Activated CD4-positive, alpha-beta T cell treated with anti-CD3 and anti-CD28 coated beads, Interleukin-2, amount 10 ng/mL, durations not matched to agents 7 days and 5 days (primary cell): ENCODE measurements at regions not wholly inside any gene's neighbourhood (a gene's known extent, or its start where the extent isn't known, plus 50 kb on each side); places are given as distances from the start of the nearest gene placed in this dataset.
"Not testable (repeated sequence)": the region's sequence is repeated elsewhere in the genome, so short reads cannot be mapped to it uniquely, and the experiment has no call there.

Experiments
- CTCF ChIA-PET: fragments of 350-600 bp; sonication (Branson Sonifier 250); formaldehyde crosslinking; loops from one replicate; lab custom pipeline; 2021; ENCODE audit warnings: antibody characterized with exemption; lab: Charles Lee
- POLR2A ChIA-PET: fragments of 350-600 bp; sonication (Branson Sonifier 250); formaldehyde crosslinking; loops from one replicate; lab custom pipeline; 2021; ENCODE audit warnings: antibody characterized with exemption; lab: Charles Lee
- DNase-seq: peaks from one replicate; pipeline ENCODE4 v3.0.0-alpha.2; 2020
- H3K27ac Mint-ChIP-seq: one replicate; pipeline ENCODE4 v1.8.0; 2021; ENCODE audit warnings: mild to moderate bottlenecking, moderate library complexity, mixed read lengths
- H3K27me3 Mint-ChIP-seq: one replicate; pipeline ENCODE4 v1.8.0; 2021; ENCODE audit warnings: mixed read lengths
- H3K36me3 Mint-ChIP-seq: one replicate; pipeline ENCODE4 v1.8.0; 2021; ENCODE audit warnings: low read depth, mixed read lengths
- H3K4me1 Mint-ChIP-seq: one replicate; pipeline ENCODE4 v1.8.0; 2021; ENCODE audit warnings: mixed read lengths
- H3K4me3 Mint-ChIP-seq: one replicate; pipeline ENCODE4 v1.8.0; 2021; ENCODE audit warnings: mild to moderate bottlenecking, moderate library complexity, mixed read lengths
- H3K9me3 Mint-ChIP-seq: one replicate; pipeline ENCODE4 v1.8.0; 2021; ENCODE audit warnings: mixed read lengths

- H3K27ac Mint-ChIP-seq, H3K27me3 Mint-ChIP-seq, H3K4me3 Mint-ChIP-seq, H3K36me3 Mint-ChIP-seq, POLR2A ChIA-PET, H3K4me1 Mint-ChIP-seq, DNase-seq, H3K9me3 Mint-ChIP-seq, CTCF ChIA-PET: not testable (repeated sequence)
These were observed 83.0 kb upstream of the CDCA7L start for GRCh38 chr7:22028656-22029055.

DNA sequence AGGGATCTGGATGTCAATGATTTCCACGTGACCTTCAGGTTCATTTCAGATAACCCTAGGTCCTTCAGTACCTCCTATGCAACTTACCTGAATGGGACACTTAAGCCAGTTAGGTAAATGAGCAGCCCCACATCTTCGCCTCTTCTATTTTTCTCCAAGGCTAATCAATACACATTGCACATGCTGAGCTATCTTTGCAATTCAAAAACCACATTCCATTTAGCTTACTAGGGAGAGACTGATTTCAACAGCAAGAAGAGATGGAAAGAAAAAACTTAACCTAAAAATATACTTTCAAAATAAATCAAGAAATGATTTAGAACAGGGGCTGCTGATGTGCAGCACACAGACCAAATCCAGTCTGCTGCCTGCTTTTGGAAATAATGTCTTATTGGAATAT lies 81.8 kb upstream of the CDCA7L start:
- H3K36me3 Mint-ChIP-seq: no peaks in the 10 kb centered on the region
- H3K9me3 Mint-ChIP-seq: no peaks in the 10 kb centered on the region
- POLR2A ChIA-PET: no interaction called here

DNA sequence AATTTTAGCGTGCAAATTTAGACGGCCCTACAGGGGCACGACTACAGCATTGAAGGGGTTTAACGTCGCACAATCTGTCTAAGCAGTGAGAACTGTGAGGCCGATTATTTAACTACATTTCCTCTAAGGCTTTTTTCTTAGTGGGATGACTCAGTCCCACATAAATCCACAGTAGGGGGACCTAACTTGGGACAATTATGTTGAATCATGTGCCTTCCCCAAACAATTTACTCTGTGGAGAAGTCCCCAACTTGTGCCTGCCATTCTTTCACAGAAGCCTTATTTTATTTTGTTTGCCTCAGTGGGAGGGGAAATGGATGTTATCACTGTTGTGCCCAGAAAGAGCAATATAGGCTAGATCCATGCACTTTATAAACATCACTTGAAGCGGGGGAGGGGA lies 80.3 kb upstream of the CDCA7L start:
- DNase-seq: no peak
- ChIA-PET POLR2A (no interaction called here), CTCF (no interaction called here)
- Mint-ChIP-seq H3K27ac (no peak overlapping the region), H3K9me3 (no peaks in the 10 kb centered on the region), H3K36me3 (no peaks in the 10 kb centered on the region), H3K4me1 (no peaks in the 10 kb centered on the region), H3K4me3 (no peak overlapping the region), H3K27me3 (peaks cover 4% of the 10 kb centered on the region)

More for the DNA sequence above, 81.8 kb upstream of the CDCA7L start:
- H3K27me3 Mint-ChIP-seq: peaks cover 2% of the 10 kb centered on the region
- DNase-seq: no peak
- H3K27ac Mint-ChIP-seq: no peak overlapping the region
- no peaks in the 10 kb centered on the region for H3K4me1 Mint-ChIP-seq
- CTCF ChIA-PET: no interaction called here
- no peak overlapping the region for H3K4me3 Mint-ChIP-seq

DNA sequence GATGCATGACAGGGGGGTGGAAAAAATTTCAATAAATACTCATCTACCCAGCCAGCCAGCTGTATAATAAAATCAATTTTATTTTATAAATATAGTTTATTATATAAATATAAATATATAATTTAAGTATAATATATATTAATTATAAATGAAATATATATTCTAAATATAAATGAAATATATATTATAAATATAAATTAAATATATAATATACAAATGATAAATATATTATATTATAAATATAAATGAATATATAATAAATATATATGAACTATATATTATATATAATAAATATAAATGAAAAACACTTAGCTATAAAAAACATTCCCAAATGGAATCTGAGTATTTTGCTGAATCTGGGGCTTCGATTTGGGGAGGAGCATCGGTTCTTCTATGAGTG lies 79.4 kb upstream of the CDCA7L start:
- DNase-seq: no peak
- H3K36me3 Mint-ChIP-seq: no peaks in the 10 kb centered on the region
- H3K4me3 Mint-ChIP-seq: no peak overlapping the region
- H3K27ac Mint-ChIP-seq: no peak overlapping the region
- POLR2A ChIA-PET: no interaction called here
- CTCF ChIA-PET: interaction anchor here (0.6 kb wide), 1 partner anchor 1413 kb away, joined by 4 read pairs; no protein-coding TSS in a partner anchor
- no peaks in the 10 kb centered on the region for H3K9me3 Mint-ChIP-seq
- H3K4me1 Mint-ChIP-seq: no peaks in the 10 kb centered on the region
- H3K27me3 Mint-ChIP-seq: peaks cover 5% of the 10 kb centered on the region

- POLR2A ChIA-PET: no interaction called here
- H3K36me3 Mint-ChIP-seq: no peaks in the 10 kb centered on the region
- CTCF ChIA-PET: no interaction called here
- peaks cover 14% of the 10 kb centered on the region for H3K27me3 Mint-ChIP-seq
- no peak overlapping the region for H3K27ac Mint-ChIP-seq
- H3K9me3 Mint-ChIP-seq: no peaks in the 10 kb centered on the region
- no peak overlapping the region for H3K4me3 Mint-ChIP-seq
- DNase-seq: no peak
- no peaks in the 10 kb centered on the region for H3K4me1 Mint-ChIP-seq
These were observed 74.2 kb upstream of the CDCA7L start for GRCh38 chr7:22019931-22020330.

GRCh38 chr7:22016507-22016906 lies 70.8 kb upstream of the CDCA7L start:
- Mint-ChIP-seq H3K27ac (no peak overlapping the region), H3K27me3 (peaks cover 16% of the 10 kb centered on the region), H3K36me3 (no peaks in the 10 kb centered on the region), H3K9me3 (no peaks in the 10 kb centered on the region), H3K4me1 (no peaks in the 10 kb centered on the region), H3K4me3 (no peak overlapping the region)
- CTCF ChIA-PET: no interaction called here
- DNase-seq: no peak
- POLR2A ChIA-PET: no interaction called here

- ChIA-PET POLR2A (no interaction called here), CTCF (no interaction called here)
- no peak overlapping the region for H3K4me3 Mint-ChIP-seq
- no peak overlapping the region for H3K27ac Mint-ChIP-seq
- no peaks in the 10 kb centered on the region for H3K9me3 Mint-ChIP-seq
- DNase-seq: no peak
- peaks cover 9% of the 10 kb centered on the region for H3K27me3 Mint-ChIP-seq
- no peaks in the 10 kb centered on the region for H3K4me1 Mint-ChIP-seq
- no peaks in the 10 kb centered on the region for H3K36me3 Mint-ChIP-seq
These were observed 68.0 kb upstream of the CDCA7L start for GRCh38 chr7:22013711-22014110.

DNA sequence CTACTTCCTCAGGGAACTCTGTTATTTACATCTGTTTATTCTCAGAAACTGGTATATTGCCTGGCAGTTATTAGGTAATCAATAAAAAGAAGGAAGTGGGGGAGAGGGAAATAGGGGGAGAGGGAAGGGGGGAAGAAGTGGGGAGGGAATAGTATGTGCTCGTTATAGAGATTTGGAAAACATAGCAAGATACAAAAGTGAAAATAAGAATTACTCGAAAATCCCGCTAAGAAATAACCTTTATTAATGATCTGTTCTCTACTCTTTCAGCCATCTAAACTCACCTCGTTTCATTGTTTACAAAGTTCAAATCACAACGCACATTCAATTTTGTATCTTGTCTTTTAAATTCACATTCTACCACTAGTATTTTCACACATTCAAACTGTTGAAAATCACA lies 63.0 kb upstream of the CDCA7L start:
- H3K27ac Mint-ChIP-seq: no peak overlapping the region
- no peaks in the 10 kb centered on the region for H3K4me1 Mint-ChIP-seq
- DNase-seq: no peak
- H3K4me3 Mint-ChIP-seq: no peak overlapping the region
- peaks cover 13% of the 10 kb centered on the region for H3K27me3 Mint-ChIP-seq
- ChIA-PET CTCF (no interaction called here), POLR2A (no interaction called here)
- no peaks in the 10 kb centered on the region for H3K36me3 Mint-ChIP-seq
- H3K9me3 Mint-ChIP-seq: no peaks in the 10 kb centered on the region

DNA sequence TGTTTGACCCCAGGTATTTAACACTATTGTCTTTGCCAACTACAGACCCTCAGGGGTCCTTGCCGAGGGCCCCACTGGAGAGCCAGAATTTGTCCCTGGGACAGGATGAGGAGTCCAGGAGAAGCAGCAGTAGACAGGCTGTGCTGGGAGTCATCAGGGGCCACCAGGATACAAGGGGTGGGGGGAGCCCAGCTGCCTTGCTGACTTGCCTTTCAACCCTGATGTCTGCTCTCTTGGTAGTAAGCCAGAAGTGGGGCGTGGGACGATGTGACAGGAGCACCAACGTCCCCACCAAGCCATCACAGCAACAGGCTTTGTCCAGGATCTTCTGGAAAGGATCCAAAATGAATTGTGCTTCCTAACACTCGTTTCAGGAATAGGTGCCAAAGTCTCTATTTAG lies 62.4 kb upstream of the CDCA7L start:
- Mint-ChIP-seq H3K36me3 (no peaks in the 10 kb centered on the region), H3K4me3 (no peak overlapping the region), H3K27me3 (peaks cover 13% of the 10 kb centered on the region), H3K4me1 (no peaks in the 10 kb centered on the region), H3K27ac (no peak overlapping the region), H3K9me3 (no peaks in the 10 kb centered on the region)
- DNase-seq: no peak
- ChIA-PET POLR2A (no interaction called here), CTCF (no interaction called here)

DNA sequence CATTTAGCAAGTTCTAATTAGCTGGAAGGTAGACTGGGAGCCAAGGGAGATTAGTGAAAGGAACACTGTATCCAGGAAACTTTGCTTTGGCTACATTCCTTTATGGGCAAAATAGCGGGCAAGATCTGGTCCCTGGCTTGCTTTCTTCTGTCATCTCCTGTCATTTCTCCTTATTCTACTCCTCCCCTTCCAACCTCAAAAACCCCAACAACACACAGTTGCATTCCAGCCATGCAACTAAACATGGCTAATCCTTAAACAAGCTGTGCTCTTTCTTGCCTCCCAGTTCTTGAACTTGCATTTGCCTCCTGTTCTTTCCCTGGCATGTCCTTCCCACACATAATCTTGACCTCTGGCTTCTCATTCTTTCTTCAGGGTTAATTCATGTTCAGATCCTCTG lies 59.5 kb upstream of the CDCA7L start:
- no peaks in the 10 kb centered on the region for H3K36me3 Mint-ChIP-seq
- ChIA-PET CTCF (no interaction called here), POLR2A (no interaction called here)
- no peak overlapping the region for H3K27ac Mint-ChIP-seq
- no peak for DNase-seq
- H3K4me1 Mint-ChIP-seq: peaks cover 6% of the 10 kb centered on the region
- H3K4me3 Mint-ChIP-seq: no peak overlapping the region
- peaks cover 14% of the 10 kb centered on the region for H3K27me3 Mint-ChIP-seq
- no peaks in the 10 kb centered on the region for H3K9me3 Mint-ChIP-seq

DNA sequence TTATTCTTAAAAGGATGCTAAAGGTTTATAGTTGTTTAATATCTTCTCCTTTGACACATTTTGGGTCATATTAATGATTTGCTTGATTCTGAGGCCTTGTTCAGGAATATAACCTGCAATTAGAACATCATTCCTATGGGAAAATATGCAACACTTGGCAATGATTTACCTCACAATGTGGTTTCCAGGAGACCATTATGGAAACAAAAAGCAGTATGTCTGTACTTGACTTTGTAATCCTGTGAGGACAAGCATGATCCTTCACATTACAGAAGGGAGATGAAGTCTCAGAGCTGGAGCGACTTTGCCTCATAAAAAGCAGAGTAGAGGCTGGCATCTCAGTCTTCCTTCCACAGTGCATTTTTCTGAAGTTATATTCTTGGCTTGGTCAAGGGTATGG lies 57.0 kb upstream of the CDCA7L start:
- H3K27me3 Mint-ChIP-seq: peaks cover 14% of the 10 kb centered on the region
- CTCF ChIA-PET: no interaction called here
- H3K27ac Mint-ChIP-seq: no peak overlapping the region
- no peak for DNase-seq
- no peaks in the 10 kb centered on the region for H3K36me3 Mint-ChIP-seq
- POLR2A ChIA-PET: no interaction called here
- H3K4me1 Mint-ChIP-seq: peaks cover 6% of the 10 kb centered on the region
- no peak overlapping the region for H3K4me3 Mint-ChIP-seq
- H3K9me3 Mint-ChIP-seq: no peaks in the 10 kb centered on the region

GRCh38 chr7:22001345-22002004 lies 55.8 kb upstream of the CDCA7L start:
- CTCF ChIA-PET: no interaction called here
- peaks cover 6% of the 10 kb centered on the region for H3K4me1 Mint-ChIP-seq
- H3K36me3 Mint-ChIP-seq: no peaks in the 10 kb centered on the region
- DNase-seq: peak; percentile 63
- peak overlapping the region; percentile 17 for H3K4me3 Mint-ChIP-seq
- H3K27ac Mint-ChIP-seq: peak overlapping the region; percentile 12
- peaks cover 16% of the 10 kb centered on the region for H3K27me3 Mint-ChIP-seq
- no peaks in the 10 kb centered on the region for H3K9me3 Mint-ChIP-seq
- POLR2A ChIA-PET: no interaction called here

- Mint-ChIP-seq H3K36me3 (no peaks in the 10 kb centered on the region), H3K4me3 (no peak overlapping the region), H3K9me3 (no peaks in the 10 kb centered on the region), H3K4me1 (peaks cover 6% of the 10 kb centered on the region), H3K27me3 (peaks cover 13% of the 10 kb centered on the region), H3K27ac (no peak overlapping the region)
- ChIA-PET POLR2A (no interaction called here), CTCF (no interaction called here)
- DNase-seq: no peak
These were observed 54.2 kb upstream of the CDCA7L start for GRCh38 chr7:21999896-22000295.

DNA sequence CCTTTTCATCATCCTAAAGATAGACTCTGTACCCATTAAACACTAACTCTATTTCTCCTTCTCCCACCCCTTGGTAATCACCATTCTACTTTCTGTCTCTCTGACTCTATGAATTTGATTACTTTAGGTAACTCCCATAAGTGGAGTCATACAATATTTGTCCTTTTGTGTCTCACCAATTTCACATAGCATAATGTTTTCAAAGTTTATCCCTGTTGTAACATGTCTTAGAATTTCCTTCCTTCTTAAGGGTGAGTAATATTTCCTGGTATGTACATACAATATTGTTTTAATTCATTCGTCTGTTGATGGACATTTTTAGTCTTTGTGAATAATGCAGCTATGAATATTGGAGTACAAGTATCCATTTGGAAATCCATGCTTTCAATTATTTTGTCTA lies 50.9 kb upstream of the CDCA7L start:
- ChIA-PET CTCF (interaction anchor here (0.6 to 0.7 kb wide), 3 partner anchors 134 to 1438 kb away, joined by 3 to 5 read pairs (median 5); no protein-coding TSS in a partner anchor), POLR2A (no interaction called here)
- no peak overlapping the region for H3K27ac Mint-ChIP-seq
- no peaks in the 10 kb centered on the region for H3K36me3 Mint-ChIP-seq
- H3K27me3 Mint-ChIP-seq: peaks cover 10% of the 10 kb centered on the region
- H3K9me3 Mint-ChIP-seq: no peaks in the 10 kb centered on the region
- DNase-seq: no peak
- H3K4me3 Mint-ChIP-seq: no peak overlapping the region
- peaks cover 6% of the 10 kb centered on the region for H3K4me1 Mint-ChIP-seq
